ENCODE measurements at regions not wholly inside any gene's neighbourhood (a gene's known extent, or its start where the extent isn't known, plus 50 kb on each side); places are given as distances from the start of the nearest gene placed in this dataset.

DNA sequence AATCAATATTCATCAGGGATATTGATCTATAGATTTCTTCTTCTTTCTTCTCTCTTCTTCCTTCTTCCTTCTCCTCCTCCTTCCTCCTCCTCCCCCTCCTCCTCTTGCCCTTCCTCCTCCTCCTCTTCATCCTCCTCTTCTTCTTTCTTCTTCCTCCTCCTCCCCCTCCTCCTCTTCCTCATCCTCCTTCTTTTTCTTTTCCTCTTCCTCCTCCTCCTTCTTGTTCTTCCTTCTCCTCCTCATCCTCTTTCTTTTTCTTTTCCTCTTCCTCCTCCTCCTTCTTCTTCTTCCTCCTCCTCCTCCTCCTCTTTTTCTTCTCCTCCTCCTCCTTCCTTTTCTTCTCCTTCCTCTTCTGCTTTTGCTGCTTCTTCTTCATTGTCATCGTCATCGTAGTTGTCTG lies 52.4 kb upstream of the SERINC1 start:
- H3K27ac ChIP-seq = no peak overlapping the region
- WGBS, 2 donors = 27 to 29% methylated on average over 2 of the region's 2 CpGs
- peaks cover 0 to 3% (median 0%) of the 10 kb centered on the region in 4 donors for H3K9me3 ChIP-seq
- H3K36me3 ChIP-seq = no peaks in the 10 kb centered on the region
- TF ChIP-seq POLR2AphosphoS5 (IDR thresholded peaks at IDR 0.05) = no peak
- TF ChIP-seq CTCF (IDR thresholded peaks at IDR 0.05) = no peak
- TF ChIP-seq EP300 (IDR thresholded peaks at IDR 0.05) = no peak
- TF ChIP-seq POLR2A (IDR thresholded peaks at IDR 0.05) = no peak
- H3K4me3 ChIP-seq = no peak overlapping the region
- no peaks in the 10 kb centered on the region for H3K4me1 ChIP-seq
- intact Hi-C loops (cut with DNase I) = no loop called here
- DNase-seq = no peak
- no peaks in the 10 kb centered on the region for H3K27me3 ChIP-seq

DNA sequence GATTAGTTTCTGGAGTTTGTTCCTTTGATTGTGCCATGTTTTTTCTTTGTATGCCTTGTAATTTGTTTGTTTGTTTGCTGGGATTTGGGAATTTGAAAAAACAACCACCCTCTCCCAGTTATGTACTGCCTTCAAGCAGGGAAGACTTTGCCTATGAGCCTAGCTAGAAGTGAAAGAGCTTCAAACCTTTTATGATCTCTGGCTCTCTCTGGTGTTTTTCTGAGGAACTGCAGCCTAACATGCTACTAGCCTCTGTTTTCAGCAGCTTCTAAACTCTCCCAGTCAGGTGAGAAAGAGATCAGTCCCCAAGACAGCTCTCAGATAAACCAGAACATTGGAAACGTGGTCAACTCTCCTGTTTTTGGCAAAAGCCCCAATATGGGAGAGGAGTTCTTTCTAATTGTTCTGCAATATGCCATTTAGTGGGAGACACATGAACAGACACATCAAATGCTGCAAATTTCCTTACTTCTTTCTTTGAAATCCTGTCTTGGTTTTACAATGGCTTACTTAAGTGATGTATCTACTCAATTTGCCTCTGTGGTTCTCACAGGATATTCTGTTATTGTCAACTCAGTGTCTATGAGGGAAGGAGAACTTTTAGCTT lies 58.9 kb upstream of the SERINC1 start:
- Histone ChIP-seq H3K9me3 (peaks cover 0 to 3% (median 0%) of the 10 kb centered on the region in 4 donors), H3K27me3 (no peaks in the 10 kb centered on the region), H3K36me3 (no peaks in the 10 kb centered on the region), H3K4me1 (no peaks in the 10 kb centered on the region), H3K27ac (no peak overlapping the region), H3K4me3 (no peak overlapping the region)
- intact Hi-C loops (cut with DNase I) = loop anchor here (1.0 to 10.0 kb wide), 2 partner anchors 38 to 56 kb away; partner anchors contain the start of gene SERINC1
- WGBS, 2 donors = 0% methylated on average over 1 of the region's 1 CpG
- DNase-seq = no peak
- TF ChIP-seq CTCF (IDR thresholded peaks at IDR 0.05) = peak; percentile 66 to 88 (median 76)
- no peak for TF ChIP-seq POLR2A (IDR thresholded peaks at IDR 0.05)
- TF ChIP-seq EP300 (IDR thresholded peaks at IDR 0.05) = no peak
- TF ChIP-seq POLR2AphosphoS5 (IDR thresholded peaks at IDR 0.05) = no peak

DNA sequence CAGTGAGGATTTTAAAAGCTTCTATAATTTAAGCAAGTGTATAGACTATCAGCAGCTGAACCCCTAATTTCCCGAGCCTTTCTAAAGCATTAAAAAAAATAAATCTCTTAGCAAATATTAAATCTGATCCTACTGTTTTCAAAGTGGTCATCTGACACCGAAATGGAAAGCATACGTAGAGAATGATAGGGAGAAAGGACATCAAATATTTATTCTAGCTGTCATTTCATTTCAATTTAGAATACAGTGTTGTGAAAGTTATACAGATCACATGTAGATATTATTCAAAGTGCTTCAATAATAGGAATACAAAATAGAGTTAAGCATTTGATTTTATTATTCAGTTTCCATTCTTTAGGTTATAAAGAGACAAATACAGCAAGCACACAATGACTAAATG lies 61.9 kb upstream of the PKIB start:
- Histone ChIP-seq H3K9me3 (peaks cover 0 to 3% (median 0%) of the 10 kb centered on the region in 4 donors), H3K27ac (no peak overlapping the region), H3K27me3 (no peaks in the 10 kb centered on the region), H3K36me3 (no peaks in the 10 kb centered on the region), H3K4me3 (no peak overlapping the region), H3K4me1 (no peaks in the 10 kb centered on the region)
- no peak for DNase-seq
- intact Hi-C loops (cut with DNase I) = no loop called here
- 70 to 86% methylated on average over 3 of the region's 3 CpGs for WGBS, 2 donors
- TF ChIP-seq POLR2AphosphoS5 (IDR thresholded peaks at IDR 0.05) (no peak), CTCF (IDR thresholded peaks at IDR 0.05) (no peak), POLR2A (IDR thresholded peaks at IDR 0.05) (no peak), EP300 (IDR thresholded peaks at IDR 0.05) (no peak)

DNA sequence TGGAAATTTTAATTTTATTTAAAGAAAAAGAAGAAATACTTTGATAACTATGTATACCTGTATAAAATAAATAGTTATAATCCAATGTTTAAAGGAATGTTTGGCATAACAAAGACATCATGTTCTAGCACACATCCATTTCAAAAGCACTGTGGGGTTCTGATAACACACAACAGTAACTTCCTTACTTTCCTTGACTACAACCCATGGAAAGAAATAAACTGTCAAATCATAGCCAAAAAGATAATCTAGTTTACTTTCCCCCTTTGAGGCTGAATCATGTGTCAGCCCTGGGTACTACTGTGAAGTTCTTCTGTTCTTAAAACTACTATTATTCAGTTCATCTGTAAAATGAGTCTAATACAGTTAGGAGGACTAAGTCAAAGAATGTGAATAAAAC lies 61.4 kb upstream of the PKIB start:
- H3K27me3 ChIP-seq = no peaks in the 10 kb centered on the region
- no peak for DNase-seq
- TF ChIP-seq CTCF (IDR thresholded peaks at IDR 0.05) = no peak
- no peak overlapping the region for H3K4me3 ChIP-seq
- peaks cover 0 to 3% (median 0%) of the 10 kb centered on the region in 4 donors for H3K9me3 ChIP-seq
- H3K4me1 ChIP-seq = no peaks in the 10 kb centered on the region
- no peak overlapping the region for H3K27ac ChIP-seq
- intact Hi-C loops (cut with DNase I) = no loop called here
- H3K36me3 ChIP-seq = no peaks in the 10 kb centered on the region

DNA sequence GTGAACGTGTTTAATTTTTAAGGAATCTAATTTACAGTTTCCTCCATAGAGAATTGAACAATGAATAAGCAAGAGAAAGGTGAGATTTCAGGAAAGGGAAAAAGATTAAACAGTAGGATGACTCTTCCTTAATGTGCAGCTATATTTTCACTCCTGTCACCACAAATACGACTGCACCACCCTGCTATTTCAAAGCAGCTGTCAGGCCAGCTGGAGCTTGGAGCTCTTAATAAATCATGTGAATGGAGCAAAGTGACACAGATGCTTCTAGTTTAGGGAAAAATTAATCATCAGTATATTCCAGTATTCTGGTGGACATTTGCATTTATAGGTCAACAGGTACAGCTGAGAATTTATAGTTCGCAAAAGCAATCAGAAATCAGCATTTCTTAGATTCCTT lies 56.5 kb upstream of the PKIB start:
- no peak overlapping the region for H3K27ac ChIP-seq
- H3K4me3 ChIP-seq = no peak overlapping the region
- TF ChIP-seq POLR2AphosphoS5 (IDR thresholded peaks at IDR 0.05) (no peak), EP300 (IDR thresholded peaks at IDR 0.05) (no peak)
- H3K9me3 ChIP-seq = no peaks in the 10 kb centered on the region
- 70 to 72% methylated on average over 3 of the region's 3 CpGs for WGBS, 2 donors
- H3K27me3 ChIP-seq = no peaks in the 10 kb centered on the region
- H3K36me3 ChIP-seq = no peaks in the 10 kb centered on the region
- intact Hi-C loops (cut with DNase I) = no loop called here
- H3K4me1 ChIP-seq = peaks cover 0 to 8% (median 4%) of the 10 kb centered on the region in 4 donors
- DNase-seq = no peak

Data from sigmoid colon (tissue), 6 donors.